ENCODE measurements at regions not wholly inside any gene's neighbourhood (a gene's known extent, or its start where the extent isn't known, plus 50 kb on each side); places are given as distances from the start of the nearest gene placed in this dataset.

DNA sequence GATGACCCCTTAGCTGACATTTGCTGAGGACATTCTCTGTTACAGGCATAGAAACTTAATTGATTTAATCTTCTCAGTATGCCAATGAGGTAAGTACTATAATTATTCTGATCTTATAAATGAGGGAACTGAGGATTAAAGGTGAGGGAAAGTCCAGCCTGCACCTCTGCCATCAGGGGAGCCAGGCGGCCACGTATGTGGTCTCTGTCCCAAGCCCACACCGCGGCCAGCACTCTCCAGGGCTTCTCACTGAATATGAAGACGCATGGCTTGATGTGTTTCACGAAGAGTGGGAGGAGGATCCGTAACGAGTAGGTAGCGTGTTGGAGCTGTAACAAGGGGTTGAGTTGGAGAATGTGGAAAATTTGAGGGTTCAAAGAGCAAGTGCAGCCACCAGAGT lies 154.4 kb downstream of the TMEM18 start:
- no peaks in the 10 kb centered on the region for H3K9me3 ChIP-seq
- no peaks in the 10 kb centered on the region for H3K27me3 ChIP-seq
- H3K36me3 ChIP-seq: no peaks in the 10 kb centered on the region
- WGBS, 2 donors: 94 to 95% methylated on average over 9 of the region's 9 CpGs
- H3K4me3 ChIP-seq: no peak overlapping the region
- no peak for DNase-seq
- intact Hi-C loops (cut with DNase I): no loop called here
- TF ChIP-seq EP300 (IDR thresholded peaks at IDR 0.05) (no peak), POLR2AphosphoS5 (IDR thresholded peaks at IDR 0.05) (no peak), POLR2A (IDR thresholded peaks at IDR 0.05) (no peak)
- TF ChIP-seq, protein P1, sequence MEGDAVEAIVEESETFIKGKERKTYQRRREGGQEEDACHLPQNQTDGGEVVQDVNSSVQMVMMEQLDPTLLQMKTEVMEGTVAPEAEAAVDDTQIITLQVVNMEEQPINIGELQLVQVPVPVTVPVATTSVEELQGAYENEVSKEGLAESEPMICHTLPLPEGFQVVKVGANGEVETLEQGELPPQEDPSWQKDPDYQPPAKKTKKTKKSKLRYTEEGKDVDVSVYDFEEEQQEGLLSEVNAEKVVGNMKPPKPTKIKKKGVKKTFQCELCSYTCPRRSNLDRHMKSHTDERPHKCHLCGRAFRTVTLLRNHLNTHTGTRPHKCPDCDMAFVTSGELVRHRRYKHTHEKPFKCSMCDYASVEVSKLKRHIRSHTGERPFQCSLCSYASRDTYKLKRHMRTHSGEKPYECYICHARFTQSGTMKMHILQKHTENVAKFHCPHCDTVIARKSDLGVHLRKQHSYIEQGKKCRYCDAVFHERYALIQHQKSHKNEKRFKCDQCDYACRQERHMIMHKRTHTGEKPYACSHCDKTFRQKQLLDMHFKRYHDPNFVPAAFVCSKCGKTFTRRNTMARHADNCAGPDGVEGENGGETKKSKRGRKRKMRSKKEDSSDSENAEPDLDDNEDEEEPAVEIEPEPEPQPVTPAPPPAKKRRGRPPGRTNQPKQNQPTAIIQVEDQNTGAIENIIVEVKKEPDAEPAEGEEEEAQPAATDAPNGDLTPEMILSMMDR (IDR thresholded peaks at IDR 0.05): no peak
- H3K4me1 ChIP-seq: no peaks in the 10 kb centered on the region
- H3K27ac ChIP-seq: no peak overlapping the region

DNA sequence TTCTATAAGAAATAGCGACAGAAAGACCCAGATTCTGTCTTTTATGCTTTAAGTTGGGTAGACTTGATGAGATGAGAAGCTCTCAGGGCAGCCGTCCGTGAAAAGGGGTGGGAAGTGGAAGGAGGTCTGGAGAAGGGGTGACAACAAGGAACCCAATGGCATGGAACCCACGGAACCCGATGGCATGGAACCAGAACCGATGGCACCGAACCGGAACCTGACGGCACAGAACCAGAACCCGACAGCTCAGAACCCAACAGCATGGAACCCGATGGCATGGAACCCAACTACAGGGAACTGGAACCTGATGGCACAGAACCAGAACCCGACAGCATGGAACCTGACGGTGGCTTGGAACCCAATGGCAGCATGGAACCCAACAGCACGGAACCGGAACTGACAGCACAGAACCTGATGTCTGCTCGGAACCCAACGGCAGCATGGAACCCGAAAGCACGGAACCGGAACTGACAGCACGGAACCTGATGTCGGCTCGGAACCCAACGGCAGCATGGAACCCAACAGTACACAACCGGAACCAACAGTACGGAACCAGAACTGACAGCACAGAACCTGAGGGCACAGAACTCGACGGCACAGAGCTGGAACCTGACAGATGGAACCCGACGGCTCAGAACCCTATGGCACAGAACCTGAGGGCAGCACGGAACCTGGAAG lies 155.2 kb downstream of the TMEM18 start:
- no peaks in the 10 kb centered on the region for H3K4me1 ChIP-seq
- no peak overlapping the region for H3K27ac ChIP-seq
- H3K9me3 ChIP-seq: no peaks in the 10 kb centered on the region
- no peak overlapping the region for H3K4me3 ChIP-seq
- TF ChIP-seq POLR2A (IDR thresholded peaks at IDR 0.05): no peak
- TF ChIP-seq POLR2AphosphoS5 (IDR thresholded peaks at IDR 0.05): no peak
- TF ChIP-seq, protein P1 (IDR thresholded peaks at IDR 0.05): no peak
- no peak for TF ChIP-seq EP300 (IDR thresholded peaks at IDR 0.05)
- H3K27me3 ChIP-seq: no peaks in the 10 kb centered on the region
- 96% methylated on average over 31 of the region's 31 CpGs for WGBS, 2 donors
- intact Hi-C loops (cut with DNase I): no loop called here
- H3K36me3 ChIP-seq: no peaks in the 10 kb centered on the region
- DNase-seq: no peak

DNA sequence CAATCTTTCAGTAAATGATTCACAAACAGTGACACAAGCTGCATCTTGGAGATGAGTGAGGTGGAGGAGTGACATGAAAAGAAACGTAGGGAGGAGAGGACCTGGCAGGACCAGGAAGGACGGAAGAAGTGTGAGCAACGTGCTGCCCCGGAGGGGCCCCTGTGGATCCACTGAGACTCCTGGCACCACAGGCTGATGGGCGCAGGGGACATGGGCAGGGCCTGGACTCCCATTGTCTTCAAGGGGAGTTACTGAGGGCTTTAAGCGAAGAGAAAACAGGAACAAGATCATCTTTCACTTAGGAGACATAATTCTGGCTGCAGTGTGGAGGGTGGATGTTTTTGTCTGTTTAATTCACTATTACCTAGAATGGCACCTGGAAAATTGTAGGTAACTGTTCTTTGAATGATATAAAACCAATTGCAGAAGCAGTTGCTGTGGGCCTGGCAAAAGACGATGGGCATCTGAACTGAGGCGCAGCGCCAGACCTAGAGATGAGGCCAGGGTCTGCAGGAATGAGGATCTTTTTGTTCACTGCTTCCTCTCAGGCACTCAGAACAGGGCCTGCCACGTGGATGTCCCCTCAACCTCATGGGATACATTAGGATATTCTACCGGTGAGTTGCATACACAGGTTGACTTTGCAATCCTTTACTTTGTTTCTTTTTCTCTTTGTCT lies 156.4 kb downstream of the TMEM18 start:
- no peak for DNase-seq
- no peak overlapping the region for H3K27ac ChIP-seq
- WGBS, 2 donors: 84 to 86% methylated on average over 11 of the region's 11 CpGs
- H3K36me3 ChIP-seq: no peaks in the 10 kb centered on the region
- no peaks in the 10 kb centered on the region for H3K4me1 ChIP-seq
- no peaks in the 10 kb centered on the region for H3K9me3 ChIP-seq
- intact Hi-C loops (cut with DNase I): no loop called here
- no peak overlapping the region for H3K4me3 ChIP-seq
- TF ChIP-seq EP300 (IDR thresholded peaks at IDR 0.05): no peak
- TF ChIP-seq, protein P1 (IDR thresholded peaks at IDR 0.05): no peak
- no peak for TF ChIP-seq POLR2A (IDR thresholded peaks at IDR 0.05)
- no peak for TF ChIP-seq POLR2AphosphoS5 (IDR thresholded peaks at IDR 0.05)
- peaks cover 0 to under 1% (median 0%) of the 10 kb centered on the region in 3 donors for H3K27me3 ChIP-seq

DNA sequence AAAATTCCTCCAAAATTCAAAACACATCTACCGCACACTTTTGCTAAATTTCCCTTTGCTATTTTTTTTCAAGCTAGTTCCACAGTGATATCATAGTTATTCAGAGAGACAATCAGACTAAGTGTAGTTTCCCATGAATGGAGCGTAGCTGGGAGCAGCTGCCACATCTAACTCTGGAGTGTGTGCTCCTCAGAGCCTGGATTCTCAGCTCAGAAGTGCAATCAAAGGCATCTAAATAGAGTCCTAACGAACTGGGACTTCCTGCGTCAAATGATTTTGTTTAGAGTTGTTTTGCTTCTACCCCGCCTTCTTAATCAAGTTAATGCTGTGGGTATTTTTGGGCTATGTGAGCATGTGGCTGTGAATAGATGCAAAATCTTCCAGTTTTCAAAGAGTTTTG lies 160.3 kb downstream of the TMEM18 start:
- Histone ChIP-seq H3K27ac (no peak overlapping the region), H3K36me3 (no peaks in the 10 kb centered on the region), H3K9me3 (no peaks in the 10 kb centered on the region), H3K27me3 (peaks cover 0 to 3% (median 0%) of the 10 kb centered on the region in 3 donors), H3K4me1 (no peaks in the 10 kb centered on the region), H3K4me3 (no peak overlapping the region)
- no peak for DNase-seq
- 80 to 84% methylated on average over 5 of the region's 5 CpGs for WGBS, 2 donors
- no peak for TF ChIP-seq EP300 (IDR thresholded peaks at IDR 0.05)
- no peak for TF ChIP-seq POLR2A (IDR thresholded peaks at IDR 0.05)
- TF ChIP-seq, protein P1 (IDR thresholded peaks at IDR 0.05): no peak
- no peak for TF ChIP-seq POLR2AphosphoS5 (IDR thresholded peaks at IDR 0.05)
- intact Hi-C loops (cut with DNase I): no loop called here

Data from sigmoid colon (tissue), 6 donors.